ENCODE measurements at regions not wholly inside any gene's neighbourhood (a gene's known extent, or its start where the extent isn't known, plus 50 kb on each side); places are given as distances from the start of the nearest gene placed in this dataset.

GRCh38 chr12:64951944-64952343 is 127.5 kb downstream of the TBC1D30 start:
- DNase-seq, result no peak
- no peaks in the 10 kb centered on the region for H3K27me3 ChIP-seq (ENCODE audit: control insufficient read depth in 3 of 3, insufficient read depth in 3 of 3, low read length in 3 of 3)
- H3K36me3 ChIP-seq (ENCODE audit: control insufficient read depth in 3 of 3, insufficient read depth in 2 of 3, low read depth in 1 of 3, low read length in 3 of 3), result no peaks in the 10 kb centered on the region
- WGBS, 3 donors, result 25 to 37% (median 33%) methylated on average over 1 of the region's 1 CpG
- H3K4me1 ChIP-seq (ENCODE audit: control insufficient read depth in 3 of 3, insufficient read depth in 2 of 3, low read depth in 1 of 3, low read length in 2 of 3), result no peaks in the 10 kb centered on the region
- FAIRE-seq, result no peak
- H3K27ac ChIP-seq (ENCODE audit: low read depth in 1 of 3, low read length in 2 of 3), result no peak overlapping the region
- H3K9me3 ChIP-seq (ENCODE audit: control insufficient read depth in 2 of 2, insufficient read depth in 1 of 2, low read depth in 1 of 2, low read length in 1 of 2), result no peaks in the 10 kb centered on the region
- no peak overlapping the region for H3K4me3 ChIP-seq (ENCODE audit: low read depth in 1 of 3, low read length in 3 of 3)

GRCh38 chr12:64955746-64956145 is 131.3 kb downstream of the TBC1D30 start:
- no peak overlapping the region for H3K4me3 ChIP-seq (ENCODE audit: low read depth in 1 of 3, low read length in 3 of 3)
- no peaks in the 10 kb centered on the region for H3K4me1 ChIP-seq (ENCODE audit: control insufficient read depth in 3 of 3, insufficient read depth in 2 of 3, low read depth in 1 of 3, low read length in 2 of 3)
- H3K27ac ChIP-seq (ENCODE audit: low read depth in 1 of 3, low read length in 2 of 3), result no peak overlapping the region
- no peaks in the 10 kb centered on the region for H3K36me3 ChIP-seq (ENCODE audit: control insufficient read depth in 3 of 3, insufficient read depth in 2 of 3, low read depth in 1 of 3, low read length in 3 of 3)
- no peaks in the 10 kb centered on the region for H3K27me3 ChIP-seq (ENCODE audit: control insufficient read depth in 3 of 3, insufficient read depth in 3 of 3, low read length in 3 of 3)
- DNase-seq (no peak), FAIRE-seq (no peak)
- no peaks in the 10 kb centered on the region for H3K9me3 ChIP-seq (ENCODE audit: control insufficient read depth in 2 of 2, insufficient read depth in 1 of 2, low read depth in 1 of 2, low read length in 1 of 2)

GRCh38 chr12:64965920-64966319 is 141.5 kb downstream of the TBC1D30 start:
- Histone ChIP-seq H3K9me3 (ENCODE audit: control insufficient read depth in 2 of 2, insufficient read depth in 1 of 2, low read depth in 1 of 2, low read length in 1 of 2) (peaks cover 0 to 4% of the 10 kb centered on the region in 2 donors), H3K4me3 (ENCODE audit: low read depth in 1 of 3, low read length in 3 of 3) (no peak overlapping the region), H3K36me3 (ENCODE audit: control insufficient read depth in 3 of 3, insufficient read depth in 2 of 3, low read depth in 1 of 3, low read length in 3 of 3) (no peaks in the 10 kb centered on the region), H3K27ac (ENCODE audit: low read depth in 1 of 3, low read length in 2 of 3) (no peak overlapping the region), H3K4me1 (ENCODE audit: control insufficient read depth in 3 of 3, insufficient read depth in 2 of 3, low read depth in 1 of 3, low read length in 2 of 3) (no peaks in the 10 kb centered on the region), H3K27me3 (ENCODE audit: control insufficient read depth in 3 of 3, insufficient read depth in 3 of 3, low read length in 3 of 3) (no peaks in the 10 kb centered on the region)
- DNase-seq, result no peak
- WGBS, 3 donors, result 65 to 73% (median 67%) methylated on average over 2 of the region's 2 CpGs
- no peak for FAIRE-seq

GRCh38 chr12:64968989-64969819 is 144.8 kb downstream of the TBC1D30 start:
- no peak for DNase-seq
- Histone ChIP-seq H3K27me3 (ENCODE audit: control insufficient read depth in 3 of 3, insufficient read depth in 3 of 3, low read length in 3 of 3) (no peaks in the 10 kb centered on the region), H3K4me3 (ENCODE audit: low read depth in 1 of 3, low read length in 3 of 3) (no peak overlapping the region), H3K36me3 (ENCODE audit: control insufficient read depth in 3 of 3, insufficient read depth in 2 of 3, low read depth in 1 of 3, low read length in 3 of 3) (no peaks in the 10 kb centered on the region), H3K4me1 (ENCODE audit: control insufficient read depth in 3 of 3, insufficient read depth in 2 of 3, low read depth in 1 of 3, low read length in 2 of 3) (no peaks in the 10 kb centered on the region), H3K9me3 (ENCODE audit: control insufficient read depth in 2 of 2, insufficient read depth in 1 of 2, low read depth in 1 of 2, low read length in 1 of 2) (peaks cover 0 to 4% of the 10 kb centered on the region in 2 donors), H3K27ac (ENCODE audit: low read depth in 1 of 3, low read length in 2 of 3) (no peak overlapping the region)
- no peak for FAIRE-seq

GRCh38 chr12:64976131-64976530 is 145.0 kb downstream of the WIF1 start:
- H3K36me3 ChIP-seq (ENCODE audit: control insufficient read depth in 3 of 3, insufficient read depth in 2 of 3, low read depth in 1 of 3, low read length in 3 of 3), result no peaks in the 10 kb centered on the region
- no peak overlapping the region for H3K27ac ChIP-seq (ENCODE audit: low read depth in 1 of 3, low read length in 2 of 3)
- H3K4me1 ChIP-seq (ENCODE audit: control insufficient read depth in 3 of 3, insufficient read depth in 2 of 3, low read depth in 1 of 3, low read length in 2 of 3), result no peaks in the 10 kb centered on the region
- FAIRE-seq, result no peak
- DNase-seq, result no peak
- no peaks in the 10 kb centered on the region for H3K27me3 ChIP-seq (ENCODE audit: control insufficient read depth in 3 of 3, insufficient read depth in 3 of 3, low read length in 3 of 3)
- no peaks in the 10 kb centered on the region for H3K9me3 ChIP-seq (ENCODE audit: control insufficient read depth in 2 of 2, insufficient read depth in 1 of 2, low read depth in 1 of 2, low read length in 1 of 2)
- H3K4me3 ChIP-seq (ENCODE audit: low read depth in 1 of 3, low read length in 3 of 3), result no peak overlapping the region

- whole genome bisulfite sequencing, 3 donors, result 81 to 83% (median 81%) methylated on average over 3 of the region's 3 CpGs
- Histone ChIP-seq H3K36me3 (ENCODE audit: control insufficient read depth in 3 of 3, insufficient read depth in 2 of 3, low read depth in 1 of 3, low read length in 3 of 3) (no peaks in the 10 kb centered on the region), H3K27ac (ENCODE audit: low read depth in 1 of 3, low read length in 2 of 3) (no peak overlapping the region), H3K27me3 (ENCODE audit: control insufficient read depth in 3 of 3, insufficient read depth in 3 of 3, low read length in 3 of 3) (no peaks in the 10 kb centered on the region), H3K9me3 (ENCODE audit: control insufficient read depth in 2 of 2, insufficient read depth in 1 of 2, low read depth in 1 of 2, low read length in 1 of 2) (peaks cover 0 to 9% of the 10 kb centered on the region in 2 donors), H3K4me3 (ENCODE audit: low read depth in 1 of 3, low read length in 3 of 3) (no peak overlapping the region), H3K4me1 (ENCODE audit: control insufficient read depth in 3 of 3, insufficient read depth in 2 of 3, low read depth in 1 of 3, low read length in 2 of 3) (no peaks in the 10 kb centered on the region)
- no peak for DNase-seq
- FAIRE-seq, result no peak
These were observed 137.3 kb downstream of the WIF1 start for GRCh38 chr12:64983771-64984278.

GRCh38 chr12:64991121-64991611 is 129.9 kb downstream of the WIF1 start:
- no peak for DNase-seq
- WGBS, 3 donors, result 58 to 64% (median 62%) methylated on average over 2 of the region's 2 CpGs
- H3K4me3 ChIP-seq (ENCODE audit: low read depth in 1 of 3, low read length in 3 of 3), result no peak overlapping the region
- H3K27ac ChIP-seq (ENCODE audit: low read depth in 1 of 3, low read length in 2 of 3), result no peak overlapping the region
- no peaks in the 10 kb centered on the region for H3K36me3 ChIP-seq (ENCODE audit: control insufficient read depth in 3 of 3, insufficient read depth in 2 of 3, low read depth in 1 of 3, low read length in 3 of 3)
- no peaks in the 10 kb centered on the region for H3K4me1 ChIP-seq (ENCODE audit: control insufficient read depth in 3 of 3, insufficient read depth in 2 of 3, low read depth in 1 of 3, low read length in 2 of 3)
- FAIRE-seq, result no peak
- H3K27me3 ChIP-seq (ENCODE audit: control insufficient read depth in 3 of 3, insufficient read depth in 3 of 3, low read length in 3 of 3), result no peaks in the 10 kb centered on the region
- peaks cover 0 to 7% of the 10 kb centered on the region in 2 donors for H3K9me3 ChIP-seq (ENCODE audit: control insufficient read depth in 2 of 2, insufficient read depth in 1 of 2, low read depth in 1 of 2, low read length in 1 of 2)

- no peaks in the 10 kb centered on the region for H3K27me3 ChIP-seq (ENCODE audit: control insufficient read depth in 3 of 3, insufficient read depth in 3 of 3, low read length in 3 of 3)
- H3K36me3 ChIP-seq (ENCODE audit: control insufficient read depth in 3 of 3, insufficient read depth in 2 of 3, low read depth in 1 of 3, low read length in 3 of 3), result no peaks in the 10 kb centered on the region
- no peak for DNase-seq
- peaks cover 0 to 7% of the 10 kb centered on the region in 2 donors for H3K9me3 ChIP-seq (ENCODE audit: control insufficient read depth in 2 of 2, insufficient read depth in 1 of 2, low read depth in 1 of 2, low read length in 1 of 2)
- no peaks in the 10 kb centered on the region for H3K4me1 ChIP-seq (ENCODE audit: control insufficient read depth in 3 of 3, insufficient read depth in 2 of 3, low read depth in 1 of 3, low read length in 2 of 3)
- H3K27ac ChIP-seq (ENCODE audit: low read depth in 1 of 3, low read length in 2 of 3), result no peak overlapping the region
- no peak overlapping the region for H3K4me3 ChIP-seq (ENCODE audit: low read depth in 1 of 3, low read length in 3 of 3)
- no peak for FAIRE-seq
- WGBS, 3 donors, result 64 to 78% (median 78%) methylated on average over 5 of the region's 5 CpGs
These were observed 129.0 kb downstream of the WIF1 start for GRCh38 chr12:64992116-64992515.

GRCh38 chr12:64992641-64993040 is 128.5 kb downstream of the WIF1 start:
- no peaks in the 10 kb centered on the region for H3K27me3 ChIP-seq (ENCODE audit: control insufficient read depth in 3 of 3, insufficient read depth in 3 of 3, low read length in 3 of 3)
- WGBS, 3 donors, result 15 to 28% (median 25%) methylated on average over 1 of the region's 1 CpG
- peaks cover 0 to 3% (median 0%) of the 10 kb centered on the region in 3 donors for H3K4me1 ChIP-seq (ENCODE audit: control insufficient read depth in 3 of 3, insufficient read depth in 2 of 3, low read depth in 1 of 3, low read length in 2 of 3)
- H3K9me3 ChIP-seq (ENCODE audit: control insufficient read depth in 2 of 2, insufficient read depth in 1 of 2, low read depth in 1 of 2, low read length in 1 of 2), result peaks cover 0 to 7% of the 10 kb centered on the region in 2 donors
- H3K27ac ChIP-seq (ENCODE audit: low read depth in 1 of 3, low read length in 2 of 3), result no peak overlapping the region
- no peak for FAIRE-seq
- no peak overlapping the region for H3K4me3 ChIP-seq (ENCODE audit: low read depth in 1 of 3, low read length in 3 of 3)
- no peaks in the 10 kb centered on the region for H3K36me3 ChIP-seq (ENCODE audit: control insufficient read depth in 3 of 3, insufficient read depth in 2 of 3, low read depth in 1 of 3, low read length in 3 of 3)
- DNase-seq, result no peak
